ENCODE measurements at regions not wholly inside any gene's neighbourhood (a gene's known extent, or its start where the extent isn't known, plus 50 kb on each side); places are given as distances from the start of the nearest gene placed in this dataset.
"Not testable (repeated sequence)": the region's sequence is repeated elsewhere in the genome, so short reads cannot be mapped to it uniquely, and the experiment has no call there.

DNA sequence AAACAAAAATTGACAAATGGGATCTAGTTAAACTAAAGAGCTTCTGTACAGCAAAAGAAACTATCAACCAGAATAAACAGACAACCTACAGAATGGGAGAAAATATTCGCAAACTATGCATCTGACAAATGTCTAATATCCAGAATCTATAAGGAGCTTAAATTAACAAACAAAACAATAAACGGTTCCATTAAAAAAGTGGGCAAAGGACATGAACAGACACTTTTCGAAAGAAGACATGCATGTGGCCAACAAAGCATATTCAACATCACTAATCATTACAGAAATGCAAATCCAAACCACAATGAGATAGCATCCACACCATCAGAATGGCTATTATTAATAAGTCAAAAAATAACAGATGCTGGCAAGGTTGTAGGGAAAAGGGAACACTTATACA lies 50.5 kb upstream of the MED13L start:
- DNase-seq: not testable (repeated sequence)

DNA sequence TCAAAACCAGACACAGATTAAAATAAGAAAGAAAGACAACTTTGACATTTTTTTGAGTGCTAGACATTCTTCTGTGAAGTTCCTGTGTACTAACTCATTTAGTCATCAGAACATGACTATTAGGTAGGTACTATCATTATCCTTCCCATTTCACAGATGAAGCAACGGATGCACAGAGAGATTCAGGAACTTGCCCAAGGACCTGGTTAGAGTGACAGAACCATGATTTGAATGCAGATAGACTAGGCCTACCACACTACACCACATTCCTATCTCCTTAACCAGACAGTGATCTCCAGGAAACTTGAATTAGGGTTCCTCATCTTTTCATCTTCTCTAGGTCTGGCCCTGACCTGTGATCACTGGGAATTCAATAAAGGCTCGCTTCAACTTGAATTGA lies 54.4 kb upstream of the MED13L start:
- DNase-seq: no peak

DNA sequence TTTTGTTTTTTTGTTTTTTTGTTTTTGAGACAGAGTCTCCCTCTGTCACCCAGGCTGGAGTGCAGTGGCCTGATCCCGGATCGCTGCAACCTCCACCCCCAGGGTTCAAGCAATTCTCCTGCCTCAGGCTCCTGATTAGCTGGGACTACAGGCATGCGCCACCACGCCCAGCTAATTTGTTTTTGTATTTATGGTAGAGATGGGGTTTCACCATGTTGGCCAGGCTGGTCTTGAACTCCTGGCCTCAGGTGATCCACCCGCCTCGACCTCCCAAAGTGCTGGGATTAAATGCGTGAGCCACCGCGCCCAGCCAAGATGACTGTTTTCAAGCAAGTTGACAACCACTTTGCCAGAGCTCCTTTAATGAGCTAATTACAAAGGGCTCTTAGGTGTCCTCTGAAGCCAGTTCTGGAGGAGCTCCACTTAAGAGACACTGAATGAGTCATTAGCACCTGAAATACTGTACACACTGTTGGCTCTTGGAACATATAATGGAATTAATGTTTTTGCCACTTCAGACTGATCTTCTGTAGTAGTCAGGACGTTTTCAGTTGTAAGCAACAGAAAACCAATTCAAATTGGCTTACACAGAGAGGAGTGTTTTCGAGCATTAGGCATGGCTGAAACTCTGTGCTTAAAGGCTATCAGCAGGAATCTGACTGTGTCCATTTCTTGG lies 55.4 kb upstream of the MED13L start:
- no peak for DNase-seq

DNA sequence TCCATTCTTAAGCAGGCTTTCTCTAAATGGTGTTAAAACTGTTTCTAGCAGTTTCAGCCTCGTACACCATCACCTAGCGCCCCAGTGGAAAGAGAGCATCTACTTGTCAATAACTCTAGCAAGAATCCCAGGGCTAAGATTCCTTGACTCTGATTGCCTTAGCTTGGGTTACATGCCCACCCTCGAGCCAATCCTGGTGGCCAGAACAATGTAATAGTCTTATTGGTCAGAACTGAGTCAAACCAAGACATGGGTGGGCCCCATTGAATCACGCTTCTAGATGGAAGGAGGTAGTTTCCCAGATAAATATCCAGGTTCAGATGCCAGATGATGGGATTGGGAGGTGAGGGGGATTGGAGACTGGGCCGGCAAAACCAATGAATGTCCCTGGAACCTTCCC lies 55.9 kb upstream of the MED13L start:
- DNase-seq: no peak

DNA sequence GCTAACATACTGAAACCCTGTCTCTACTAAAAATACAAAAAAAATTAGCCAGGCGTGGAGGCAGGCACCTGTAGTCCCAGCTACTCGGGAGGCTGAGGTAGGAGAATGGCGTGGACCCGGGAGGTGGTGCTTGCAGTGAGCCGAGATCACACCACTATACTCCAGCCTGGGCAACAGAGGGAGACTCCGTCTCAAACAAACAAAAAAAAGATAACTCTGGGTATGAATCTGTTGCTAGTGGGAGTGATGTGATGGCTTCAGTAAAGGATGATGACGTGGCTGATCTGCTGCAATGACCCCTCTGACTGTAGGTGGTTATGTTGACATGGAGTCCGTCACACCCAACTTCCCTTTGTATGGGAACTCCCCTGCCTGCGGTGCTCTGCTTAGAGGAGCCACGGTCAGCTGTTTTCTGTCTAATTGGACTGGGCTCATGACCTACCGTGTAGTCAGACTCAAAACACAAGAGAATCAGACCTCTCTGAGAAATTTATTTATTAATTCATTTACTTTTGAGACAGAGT lies 59.1 kb upstream of the MED13L start:
- DNase-seq: no peak

DNA sequence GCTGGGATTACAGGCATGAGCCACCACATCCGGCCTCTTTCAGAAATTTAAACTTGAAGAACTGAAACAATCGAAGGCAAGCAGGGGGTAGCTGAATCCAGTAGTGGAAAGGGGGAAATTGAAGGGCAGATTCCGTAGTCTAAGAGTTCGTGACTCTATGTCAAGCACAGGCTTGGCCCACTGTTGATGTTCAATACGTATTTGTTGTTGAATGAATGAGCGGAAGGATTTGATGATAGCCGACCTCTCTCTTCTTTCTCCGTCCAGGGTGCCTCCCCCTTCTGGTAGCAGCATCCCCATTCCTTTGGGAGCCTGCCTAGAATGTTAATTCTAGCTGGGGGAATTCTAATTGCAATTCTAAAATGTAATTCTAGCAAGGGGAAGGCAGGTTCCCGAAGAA lies 59.8 kb upstream of the MED13L start:
- no peak for DNase-seq

DNA sequence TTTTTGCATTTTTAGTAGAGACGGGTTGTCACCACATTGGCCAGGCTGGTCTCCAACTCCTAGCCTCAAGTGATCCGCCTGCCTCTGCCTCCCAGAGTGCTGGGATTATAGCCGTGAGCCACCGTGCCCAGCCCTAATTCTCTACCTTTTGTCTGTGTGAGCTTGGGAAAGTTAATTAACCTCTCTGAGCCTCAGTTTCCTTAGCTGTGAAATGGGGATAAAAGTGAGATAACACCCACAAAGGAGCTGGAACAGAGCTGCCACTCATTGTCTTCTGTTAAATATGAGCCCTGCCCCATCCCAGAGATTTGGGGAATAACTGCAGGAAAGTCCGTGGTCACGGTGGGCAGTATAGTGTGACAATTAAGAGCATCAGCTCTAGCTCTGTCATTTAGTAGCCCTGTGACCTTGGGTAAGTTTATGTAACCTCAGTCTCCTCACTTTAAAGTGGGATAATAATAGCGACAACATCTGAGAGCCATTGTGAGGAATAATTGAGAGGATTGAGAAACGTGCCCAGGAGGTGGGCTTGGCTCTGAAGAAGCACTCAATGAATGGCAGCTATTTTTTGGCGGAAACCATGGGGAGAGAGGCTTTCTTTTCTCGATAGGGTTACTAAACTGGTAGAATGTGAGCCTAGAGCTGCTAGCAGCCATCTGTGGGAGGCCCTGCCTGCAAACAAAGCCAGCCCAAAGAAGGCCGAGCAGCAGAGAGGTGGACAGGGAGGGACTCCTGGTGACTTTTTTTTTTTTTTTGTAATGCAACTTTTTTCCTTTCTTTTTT lies 60.8 kb upstream of the MED13L start:
- no peak for DNase-seq

DNA sequence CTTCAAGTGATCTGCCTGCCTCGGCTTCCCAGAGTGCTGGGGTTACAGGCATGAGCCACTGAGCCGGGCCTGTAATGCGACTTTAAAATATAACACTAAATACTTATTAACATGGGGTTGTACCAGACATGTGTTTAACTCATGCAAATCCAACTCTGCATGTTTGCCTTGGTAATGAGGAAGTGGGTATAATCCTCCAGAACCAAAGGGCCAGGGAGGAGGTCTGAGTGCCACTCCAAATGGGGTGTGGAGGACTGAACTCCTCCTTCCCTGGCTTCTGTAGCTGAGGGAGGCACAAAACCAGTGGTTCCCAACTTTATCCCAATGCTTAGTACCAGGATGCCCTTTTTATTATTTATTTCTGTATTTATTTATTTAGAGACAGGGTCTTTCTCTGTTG lies 61.6 kb upstream of the MED13L start:
- DNase-seq: no peak

DNA sequence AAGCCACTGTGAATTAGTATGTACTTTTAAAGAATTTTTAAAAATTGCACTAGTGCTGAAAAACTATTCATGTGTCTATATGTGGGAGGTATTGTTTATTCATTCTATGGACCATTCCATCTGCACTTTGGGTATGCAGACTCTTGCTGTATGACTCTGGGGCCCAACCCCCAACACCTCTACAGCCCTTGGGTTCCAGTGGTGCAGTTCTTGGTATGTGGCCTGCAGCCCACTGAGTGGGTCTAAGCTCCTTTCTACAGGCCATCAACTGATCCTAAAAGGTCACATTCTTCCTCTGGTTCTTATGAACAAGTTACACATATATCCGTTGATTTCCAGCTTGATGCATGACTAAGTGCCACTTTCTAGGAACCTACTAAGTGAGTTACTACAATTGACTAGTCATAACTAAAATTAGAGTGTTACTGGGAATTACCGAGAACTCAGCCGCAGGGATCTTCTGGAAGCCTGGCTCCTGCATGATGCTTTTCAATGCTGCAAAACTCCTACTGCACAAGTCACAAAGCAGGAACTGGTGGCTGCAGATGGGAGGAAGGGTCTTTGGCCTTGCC lies 62.4 kb upstream of the MED13L start:
- no peak for DNase-seq

DNA sequence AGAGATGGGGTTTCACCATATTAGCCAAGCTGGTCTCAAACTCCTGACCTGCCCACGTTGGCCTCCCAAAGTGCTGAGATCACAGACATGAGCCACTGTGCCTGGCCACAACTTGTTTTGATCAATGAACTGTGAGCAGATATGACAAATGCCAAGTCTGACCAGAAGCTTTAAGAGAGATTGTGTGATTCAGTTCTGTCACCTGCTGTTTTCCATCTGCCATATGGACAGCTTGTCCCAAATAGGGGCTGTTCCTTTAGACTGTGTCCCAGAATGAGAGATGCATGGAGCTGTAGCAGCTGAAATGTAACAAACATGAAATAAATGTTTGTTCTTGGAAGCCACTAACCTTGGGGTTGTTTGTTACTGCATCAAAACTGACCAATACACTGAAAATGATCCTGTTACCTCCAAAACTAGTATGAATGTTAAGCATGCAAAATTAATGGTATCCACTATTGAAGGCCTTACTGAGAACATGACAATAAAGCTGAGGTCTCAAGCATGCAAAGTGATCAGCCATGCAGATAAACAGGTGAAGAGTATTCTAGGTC lies 65.9 kb upstream of the MED13L start:
- no peak for DNase-seq

DNA sequence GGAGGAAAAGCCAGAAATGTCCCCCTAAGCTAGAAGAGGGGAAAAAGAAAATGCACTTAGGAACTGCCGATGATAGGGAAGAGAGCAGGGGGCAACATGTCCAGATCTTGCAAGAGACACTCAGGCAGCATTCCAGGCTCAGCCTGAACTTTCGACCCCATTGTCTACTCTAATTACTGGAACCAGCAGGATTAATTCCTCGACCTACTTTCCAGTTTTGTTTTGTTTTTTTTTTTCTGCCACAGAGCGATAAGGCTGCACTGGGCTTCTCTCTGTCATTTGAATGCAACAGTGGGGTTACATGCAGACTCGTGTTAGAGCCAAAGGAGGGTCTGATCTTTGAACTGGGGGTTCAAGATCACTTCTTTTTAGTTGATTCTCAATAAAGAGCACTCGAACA lies 68.7 kb upstream of the MED13L start:
- no peak for DNase-seq

DNA sequence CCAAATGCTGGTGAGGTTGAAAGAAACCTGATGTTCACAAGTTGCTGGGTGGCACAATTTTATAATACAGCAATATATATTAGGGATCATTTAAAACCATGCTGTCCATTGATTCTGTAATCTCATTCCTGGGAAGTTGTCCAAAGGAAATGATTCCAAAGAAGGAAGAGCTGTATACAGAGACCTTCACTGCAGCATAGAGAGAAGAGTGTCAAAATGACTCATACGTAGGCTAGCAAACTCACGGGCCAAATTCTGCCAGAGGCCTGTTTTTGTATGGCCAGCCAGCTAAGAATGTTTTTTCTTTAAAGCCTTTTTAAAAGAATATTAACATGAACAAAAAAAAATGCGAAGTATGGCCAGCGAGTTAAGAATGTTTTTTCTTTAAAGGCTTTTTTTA lies 69.2 kb upstream of the MED13L start:
- no peak for DNase-seq

DNA sequence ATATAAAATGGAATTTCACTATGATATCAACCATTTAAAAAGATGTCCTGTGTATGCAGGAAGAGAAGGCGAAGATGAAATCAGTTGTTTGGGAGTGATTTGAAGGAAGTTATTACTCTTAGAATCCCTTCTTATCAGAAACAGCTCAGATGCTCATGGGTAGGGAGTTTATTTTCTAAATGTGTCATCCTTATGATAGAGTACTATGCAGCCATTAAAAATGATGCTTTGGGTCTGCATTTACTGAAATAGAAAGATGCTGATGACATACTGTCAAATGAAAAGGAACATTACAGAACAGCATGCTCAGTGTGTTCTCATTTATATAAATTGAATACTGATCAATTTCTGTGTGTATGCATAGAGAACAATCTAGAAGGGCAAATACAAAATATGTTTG lies 69.8 kb upstream of the MED13L start:
- DNase-seq: no peak

DNA sequence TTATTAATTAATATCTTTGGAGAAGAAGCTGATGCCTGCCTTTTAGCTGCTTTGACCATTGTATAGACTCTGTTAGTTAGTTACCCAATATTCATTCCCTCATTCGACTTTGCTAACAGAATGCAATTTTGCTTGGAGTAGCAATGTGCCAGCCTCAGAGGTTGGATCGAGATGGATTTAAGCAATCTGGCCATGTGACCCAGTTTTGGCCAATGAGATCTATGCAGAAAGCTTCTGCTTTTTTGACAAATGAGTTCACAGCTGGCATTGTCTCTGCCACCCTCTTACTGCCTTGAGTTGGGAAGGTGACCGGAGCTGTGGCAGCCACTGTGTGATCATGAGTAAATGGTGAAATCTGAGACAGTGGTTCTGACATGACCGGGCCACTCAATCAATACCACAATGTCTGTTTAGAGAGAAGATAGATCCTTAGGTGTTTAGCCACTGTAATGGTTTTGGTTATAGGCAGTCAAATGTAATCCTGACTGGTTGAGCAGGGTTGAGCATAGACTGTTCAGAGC lies 74.9 kb upstream of the MED13L start:
- no peak for DNase-seq

DNA sequence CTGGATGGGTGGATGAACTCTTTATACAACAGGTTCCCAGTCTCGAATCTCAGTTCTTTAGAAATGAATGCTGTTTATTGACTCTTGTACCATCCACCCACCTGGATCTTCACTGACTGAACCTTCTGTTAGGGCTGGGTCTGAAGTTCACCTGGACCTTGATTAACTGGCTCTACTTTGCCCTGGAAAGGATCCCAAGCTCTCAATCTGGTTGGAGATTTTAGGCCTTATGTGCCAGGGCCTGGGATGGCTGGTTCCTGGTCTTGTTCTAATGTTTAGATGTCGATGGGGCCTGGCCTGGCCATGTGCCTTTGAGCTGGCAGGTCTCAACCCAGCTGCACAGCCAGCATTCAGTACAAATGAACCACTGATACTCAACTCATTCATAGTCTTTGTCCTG lies 76.5 kb upstream of the MED13L start:
- no peak for DNase-seq

DNA sequence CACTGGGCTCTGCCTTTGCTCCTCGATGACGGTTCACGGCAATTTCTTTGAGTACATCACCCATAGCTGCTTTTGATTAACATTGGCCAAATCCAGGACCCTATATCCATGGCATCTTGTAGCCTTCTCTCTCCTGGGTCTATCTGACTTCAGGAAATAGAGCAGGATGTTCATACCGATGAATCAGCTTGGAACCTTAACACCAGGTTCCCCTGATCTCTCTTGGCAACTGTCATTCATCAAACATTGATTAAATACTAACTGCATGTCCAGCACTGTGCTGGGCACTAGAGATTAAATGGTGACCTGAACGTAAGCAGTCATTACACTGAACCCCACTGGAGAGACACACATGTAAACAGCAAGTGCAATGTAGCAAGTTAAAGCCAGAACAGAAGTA lies 77.0 kb upstream of the MED13L start:
- DNase-seq: no peak

DNA sequence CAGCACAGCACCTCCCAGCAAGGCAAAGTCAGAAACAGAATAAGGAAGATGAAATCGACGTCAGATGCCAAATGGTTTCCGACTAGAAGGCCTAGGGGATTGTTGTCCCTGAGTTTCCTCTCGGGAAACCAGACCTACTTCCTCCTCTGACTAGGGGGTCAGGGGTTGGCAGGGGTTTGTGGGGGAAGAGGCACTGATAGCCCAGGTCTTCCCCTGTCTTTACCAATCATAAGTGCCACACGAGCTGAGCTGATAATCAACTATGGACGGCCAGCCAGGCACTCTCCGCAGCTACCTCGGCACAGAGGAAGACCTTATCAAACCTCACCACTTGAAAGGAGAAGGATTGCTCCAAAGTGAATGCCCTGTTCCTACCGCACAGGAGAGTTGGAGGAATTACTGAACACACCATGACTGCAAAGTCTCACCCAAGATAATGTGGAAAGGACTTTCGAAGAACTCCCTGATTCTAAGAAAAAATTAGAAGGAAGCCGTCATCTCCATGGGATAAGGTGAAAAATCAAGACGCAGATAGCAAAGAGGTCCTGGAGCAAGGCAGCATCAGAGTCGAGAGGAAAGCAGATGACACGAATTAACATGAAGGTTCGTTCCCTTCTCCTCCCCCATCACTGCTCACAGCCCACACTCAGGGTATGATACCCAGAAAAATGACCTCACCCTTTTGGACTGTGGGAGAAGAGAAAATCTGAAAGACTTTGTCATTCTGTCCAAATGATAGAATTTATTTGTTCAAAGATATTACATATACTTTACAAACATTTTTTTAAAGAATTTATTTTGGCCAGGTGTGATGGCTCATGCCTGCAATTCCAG lies 77.7 kb upstream of the MED13L start:
- DNase-seq: no peak

DNA sequence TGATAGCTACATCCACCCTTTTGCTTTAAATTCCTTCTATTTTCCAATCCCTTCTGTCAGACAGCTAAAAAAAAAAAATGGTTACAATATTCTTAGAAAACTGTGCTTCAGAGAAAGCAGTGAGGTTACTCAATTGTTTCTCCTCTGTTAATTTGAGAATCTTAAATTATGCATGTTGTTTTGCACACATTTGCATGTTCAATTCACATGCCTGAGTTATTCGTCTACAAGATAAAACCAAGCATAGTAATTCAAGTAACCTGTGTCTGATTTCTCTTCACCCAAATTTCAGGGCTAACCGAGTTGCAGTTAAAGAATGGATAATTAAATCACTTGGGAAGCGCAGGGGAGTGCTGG lies 81.0 kb upstream of the MED13L start:
- DNase-seq: no peak

DNA sequence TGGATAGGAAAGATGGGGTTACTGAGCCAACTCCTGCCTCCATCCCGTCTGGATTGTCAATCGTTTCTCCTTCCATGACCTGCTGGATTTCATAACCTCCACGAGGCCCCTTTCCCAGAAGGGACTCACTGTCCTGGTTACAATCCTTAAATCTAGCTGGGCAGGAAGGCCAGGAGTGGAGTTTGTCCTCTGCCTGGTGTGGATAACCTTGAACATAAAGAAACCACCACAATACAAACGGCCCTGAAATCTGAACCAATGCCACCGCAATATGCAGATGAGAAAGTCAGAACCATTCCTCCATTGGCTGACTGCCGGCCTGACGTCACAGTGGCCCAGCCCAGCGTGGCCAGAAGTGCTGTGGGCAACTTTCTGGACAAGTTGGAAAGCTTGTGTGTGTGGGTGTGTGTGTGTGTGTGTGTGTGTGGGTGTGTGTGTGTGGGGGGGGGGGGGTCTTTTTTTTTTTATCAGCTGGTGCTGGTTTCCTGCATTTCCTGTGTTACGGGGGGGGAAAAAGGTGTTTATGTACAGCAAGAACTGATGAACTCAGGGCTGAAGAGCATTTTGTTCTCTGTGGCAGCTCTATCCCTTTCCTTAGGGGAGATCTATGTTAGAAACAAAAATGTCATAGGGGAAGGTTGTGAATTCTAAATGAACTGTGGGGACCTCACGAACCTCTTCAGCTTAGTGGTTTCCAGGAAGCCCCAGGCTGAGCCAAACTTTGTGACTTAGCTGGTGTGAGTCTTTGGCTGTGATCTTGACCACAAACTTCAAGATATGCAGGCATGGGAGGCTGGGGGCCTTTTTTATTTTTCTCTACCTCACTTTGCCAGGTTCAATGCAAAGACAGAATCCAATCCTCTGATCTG lies 81.6 kb upstream of the MED13L start:
- peak; percentile 58 to 65 for DNase-seq

DNA sequence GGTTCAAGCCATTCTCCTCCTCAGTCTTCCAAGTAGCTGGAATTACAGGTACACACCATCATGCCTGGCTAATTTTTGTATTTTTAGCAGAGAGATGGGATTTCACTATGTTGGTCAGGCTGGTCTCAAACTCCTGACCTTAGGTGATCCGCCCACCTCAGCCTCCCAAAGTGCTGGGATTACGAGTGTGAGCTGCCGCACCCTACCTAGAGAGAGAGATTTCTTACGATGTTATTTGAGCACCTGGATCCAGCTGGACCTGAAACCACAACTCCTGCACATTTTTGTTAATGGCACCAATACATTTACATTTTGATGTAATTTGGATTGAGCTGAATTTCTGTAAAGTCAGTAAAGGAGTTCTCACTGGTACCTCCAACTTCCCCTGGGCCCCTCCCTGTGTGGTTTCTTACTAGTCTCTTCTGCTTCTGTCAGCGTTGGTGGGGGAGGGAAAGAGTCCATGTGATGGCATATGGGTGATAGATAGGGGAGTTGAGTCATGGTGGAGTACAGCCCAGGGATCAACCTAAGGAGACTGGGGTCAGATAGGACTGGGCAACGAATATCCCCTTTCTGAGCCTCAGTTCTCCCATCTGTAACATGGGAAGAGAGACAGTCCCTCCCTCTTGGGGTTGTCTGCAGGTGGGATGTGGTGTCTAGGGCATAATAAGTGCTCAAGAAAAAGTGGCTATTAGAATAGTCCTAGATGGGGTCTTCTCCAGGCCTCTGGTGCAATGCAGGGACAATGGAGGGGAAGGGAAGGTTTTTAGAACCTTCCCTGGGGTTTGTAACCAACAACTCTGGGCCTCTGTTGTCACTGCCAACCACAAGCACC lies 83.3 kb upstream of the MED13L start:
- no peak for DNase-seq

Data from stimulated activated CD4-positive, alpha-beta T cell treated with anti-CD3 and anti-CD28 coated beads, Interleukin-2, amount 100 ng/mL, for 24 hours (primary cell).